ENCODE measurements at regions not wholly inside any gene's neighbourhood (a gene's known extent, or its start where the extent isn't known, plus 50 kb on each side); places are given as distances from the start of the nearest gene placed in this dataset.

DNA sequence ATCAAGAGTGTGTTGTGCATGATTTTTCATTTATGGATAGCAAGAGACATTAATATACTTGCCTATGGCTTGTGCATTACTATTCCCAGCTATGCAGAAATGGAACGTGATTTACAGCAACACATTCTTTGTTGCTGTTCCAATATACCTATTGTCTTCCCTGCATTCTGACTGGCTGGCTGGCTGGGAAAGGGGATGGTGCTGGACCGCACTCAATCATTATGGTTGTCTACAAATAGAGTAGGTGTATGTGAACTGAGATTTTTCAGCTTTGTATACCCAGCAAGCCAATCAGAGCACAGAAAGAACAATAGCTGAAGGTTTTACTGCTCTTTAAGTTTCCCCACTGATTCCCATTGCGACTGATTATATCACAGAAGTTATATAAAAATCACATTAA is 167.5 kb downstream of the ATG4C start:
- Histone ChIP-seq H3K9me3 (no peaks in the 10 kb centered on the region), H3K27me3 (peaks cover 0 to 32% of the 10 kb centered on the region in 2 donors), H3K4me1 (no peaks in the 10 kb centered on the region), H3K36me3 (no peaks in the 10 kb centered on the region), H3K27ac (no peak overlapping the region), H3K4me3 (no peak overlapping the region)
- TF ChIP-seq, protein P1, sequence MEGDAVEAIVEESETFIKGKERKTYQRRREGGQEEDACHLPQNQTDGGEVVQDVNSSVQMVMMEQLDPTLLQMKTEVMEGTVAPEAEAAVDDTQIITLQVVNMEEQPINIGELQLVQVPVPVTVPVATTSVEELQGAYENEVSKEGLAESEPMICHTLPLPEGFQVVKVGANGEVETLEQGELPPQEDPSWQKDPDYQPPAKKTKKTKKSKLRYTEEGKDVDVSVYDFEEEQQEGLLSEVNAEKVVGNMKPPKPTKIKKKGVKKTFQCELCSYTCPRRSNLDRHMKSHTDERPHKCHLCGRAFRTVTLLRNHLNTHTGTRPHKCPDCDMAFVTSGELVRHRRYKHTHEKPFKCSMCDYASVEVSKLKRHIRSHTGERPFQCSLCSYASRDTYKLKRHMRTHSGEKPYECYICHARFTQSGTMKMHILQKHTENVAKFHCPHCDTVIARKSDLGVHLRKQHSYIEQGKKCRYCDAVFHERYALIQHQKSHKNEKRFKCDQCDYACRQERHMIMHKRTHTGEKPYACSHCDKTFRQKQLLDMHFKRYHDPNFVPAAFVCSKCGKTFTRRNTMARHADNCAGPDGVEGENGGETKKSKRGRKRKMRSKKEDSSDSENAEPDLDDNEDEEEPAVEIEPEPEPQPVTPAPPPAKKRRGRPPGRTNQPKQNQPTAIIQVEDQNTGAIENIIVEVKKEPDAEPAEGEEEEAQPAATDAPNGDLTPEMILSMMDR (IDR thresholded peaks at IDR 0.05), result no peak
- DNase-seq (no peak), ATAC-seq (no peak)
- intact Hi-C loops (cut with DNase I), result no loop called here

DNA sequence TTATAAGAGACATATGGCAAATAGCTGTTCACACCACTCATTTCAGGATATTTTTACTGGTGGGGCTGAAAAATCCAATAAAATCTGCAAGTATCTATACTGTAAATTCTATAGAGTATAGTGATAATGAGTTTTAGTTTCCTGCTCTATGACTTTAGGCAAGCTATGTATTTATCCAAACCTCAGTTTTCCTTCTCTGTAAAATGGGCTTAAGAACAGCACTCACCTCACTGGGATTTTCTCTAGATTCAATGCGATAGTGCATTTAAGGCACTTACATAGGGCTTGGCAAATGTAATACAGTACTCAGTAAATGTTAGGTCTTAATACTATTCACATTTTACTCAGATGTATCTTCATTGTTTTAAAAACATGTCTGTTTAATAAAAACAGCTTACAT is 168.7 kb downstream of the ATG4C start:
- Histone ChIP-seq H3K27me3 (peaks cover 0 to 38% of the 10 kb centered on the region in 2 donors), H3K27ac (no peak overlapping the region), H3K9me3 (no peaks in the 10 kb centered on the region), H3K36me3 (no peaks in the 10 kb centered on the region), H3K4me1 (no peaks in the 10 kb centered on the region), H3K4me3 (no peak overlapping the region)
- intact Hi-C loops (cut with DNase I), result no loop called here
- ATAC-seq, result no peak
- TF ChIP-seq, protein P1 (IDR thresholded peaks at IDR 0.05), result no peak
- no peak for DNase-seq

DNA sequence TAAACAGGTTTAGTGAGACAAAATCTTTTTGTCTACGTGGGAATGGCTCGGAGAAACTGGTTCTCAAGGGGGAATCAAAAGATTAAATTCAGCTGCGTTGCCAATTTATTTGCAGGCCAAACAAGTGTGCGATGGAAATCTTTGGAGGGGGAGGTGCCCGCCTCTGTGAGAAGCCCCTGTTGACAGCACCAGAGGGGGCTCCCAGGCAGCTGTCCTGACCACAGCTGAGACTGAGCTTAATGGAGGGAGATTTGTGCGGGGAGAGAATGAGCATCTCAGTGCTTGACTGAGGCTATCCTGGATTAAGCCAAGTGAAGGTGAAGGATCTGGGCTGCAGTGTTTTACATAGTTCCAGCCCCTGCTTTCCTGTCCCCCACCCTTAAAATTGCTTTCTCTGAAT is 169.7 kb downstream of the ATG4C start:
- no peak for ATAC-seq
- TF ChIP-seq, protein P1 (IDR thresholded peaks at IDR 0.05), result no peak
- H3K36me3 ChIP-seq, result no peaks in the 10 kb centered on the region
- DNase-seq, result no peak
- no peak overlapping the region for H3K4me3 ChIP-seq
- H3K27ac ChIP-seq, result no peak overlapping the region
- intact Hi-C loops (cut with DNase I), result no loop called here
- peaks cover 0 to 40% of the 10 kb centered on the region in 2 donors for H3K27me3 ChIP-seq
- no peaks in the 10 kb centered on the region for H3K9me3 ChIP-seq
- no peaks in the 10 kb centered on the region for H3K4me1 ChIP-seq

DNA sequence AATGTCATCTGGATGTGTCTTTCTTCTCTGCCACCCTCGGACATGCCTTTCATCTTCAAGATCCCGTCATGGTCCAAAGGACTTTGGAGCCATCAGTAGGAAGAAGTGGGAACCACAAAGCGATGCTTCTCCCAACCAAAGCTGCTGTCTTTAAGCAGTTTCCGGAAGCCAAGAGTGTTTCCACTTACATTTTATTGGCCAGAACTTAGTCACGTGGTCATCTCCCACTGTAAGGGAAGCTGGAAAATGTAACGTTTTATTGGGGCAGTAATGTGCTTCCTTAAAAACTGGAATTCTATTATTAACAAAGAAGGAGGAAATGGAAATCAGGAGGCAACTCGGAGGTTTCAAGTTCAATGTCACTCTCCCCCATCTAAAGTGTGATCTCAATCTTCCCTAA is 170.8 kb downstream of the ATG4C start:
- no peaks in the 10 kb centered on the region for H3K4me1 ChIP-seq
- H3K4me3 ChIP-seq, result no peak overlapping the region
- no peak for ATAC-seq
- H3K27me3 ChIP-seq, result peaks cover 0 to 42% of the 10 kb centered on the region in 2 donors
- H3K36me3 ChIP-seq, result no peaks in the 10 kb centered on the region
- no peaks in the 10 kb centered on the region for H3K9me3 ChIP-seq
- intact Hi-C loops (cut with DNase I), result no loop called here
- no peak overlapping the region for H3K27ac ChIP-seq
- DNase-seq, result no peak
- TF ChIP-seq, protein P1 (IDR thresholded peaks at IDR 0.05), result no peak

DNA sequence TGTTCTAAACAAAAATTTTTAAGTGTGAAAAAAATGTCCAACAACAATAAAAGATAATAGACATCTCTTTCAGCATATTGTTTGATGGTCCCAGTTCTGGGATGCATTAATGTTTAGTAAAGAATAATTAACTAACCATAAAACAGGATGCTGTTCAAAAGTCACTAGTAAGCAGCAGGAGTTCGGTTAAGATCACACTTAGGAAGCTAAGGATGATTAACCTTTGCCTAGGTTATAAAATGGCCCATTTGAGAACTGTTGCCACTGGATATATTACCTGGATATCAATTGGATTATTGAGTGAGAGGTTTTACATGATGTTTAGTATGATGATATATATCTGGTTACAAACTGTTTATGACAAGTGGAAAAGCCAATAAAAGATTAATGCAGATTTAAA is 171.7 kb downstream of the ATG4C start:
- TF ChIP-seq, protein P1 (IDR thresholded peaks at IDR 0.05), result no peak
- no peaks in the 10 kb centered on the region for H3K9me3 ChIP-seq
- no peak overlapping the region for H3K27ac ChIP-seq
- no peak overlapping the region for H3K4me3 ChIP-seq
- H3K4me1 ChIP-seq, result no peaks in the 10 kb centered on the region
- DNase-seq (no peak), ATAC-seq (no peak)
- H3K36me3 ChIP-seq, result no peaks in the 10 kb centered on the region
- peaks cover 0 to 36% of the 10 kb centered on the region in 2 donors for H3K27me3 ChIP-seq
- intact Hi-C loops (cut with DNase I), result no loop called here

Data from left lung (tissue), 4 donors.